Peyer's patch (tissue), 4 donors: ENCODE measurements at regions not wholly inside any gene's neighbourhood (a gene's known extent, or its start where the extent isn't known, plus 50 kb on each side); places are given as distances from the start of the nearest gene placed in this dataset.

Experiments used
- POLR2A ChIP-seq, 2 donors: fragments of 450-650 bp; IDR thresholded peaks; one replicate each; pipeline ENCODE4 v1.5.1; 2017; ENCODE audit warnings: antibody characterized with exemption in 2 of 2, mild to moderate bottlenecking in 2 of 2, moderate library complexity in 2 of 2
- TF ChIP-seq, protein P1 (sequence below), 6 experiments: fragments of 450-650 bp in 4 of 6; fragments of 200-600 bp in 2 of 6; sonication (generic) in 1 of 6; IDR thresholded peaks; one replicate each; pipeline ENCODE4 v1.5.1; 2017 to 2019; ENCODE audit warnings: antibody characterized with exemption in 6 of 6, mild to moderate bottlenecking in 3 of 6, moderate library complexity in 1 of 6

DNA sequence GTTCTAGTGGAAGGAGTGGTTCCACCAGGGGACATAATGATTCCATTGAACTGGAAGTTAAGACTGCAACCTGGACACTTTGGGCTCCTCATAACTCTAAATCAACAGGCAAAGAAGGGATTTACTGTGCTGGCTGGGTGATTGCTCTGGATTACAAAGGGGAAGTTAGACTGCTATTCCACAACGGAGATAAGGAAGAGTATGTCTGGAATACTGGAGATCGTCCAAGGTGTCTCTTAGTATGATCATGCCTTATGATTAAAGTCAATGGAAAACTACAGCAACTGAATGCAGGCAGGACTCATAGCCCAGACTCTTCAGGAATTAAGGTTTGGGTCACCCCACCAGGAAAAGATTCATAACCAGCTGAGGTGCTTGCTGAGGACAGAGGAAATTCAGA is 310.6 kb upstream of the MGMT start:
- TF ChIP-seq, protein P1, sequence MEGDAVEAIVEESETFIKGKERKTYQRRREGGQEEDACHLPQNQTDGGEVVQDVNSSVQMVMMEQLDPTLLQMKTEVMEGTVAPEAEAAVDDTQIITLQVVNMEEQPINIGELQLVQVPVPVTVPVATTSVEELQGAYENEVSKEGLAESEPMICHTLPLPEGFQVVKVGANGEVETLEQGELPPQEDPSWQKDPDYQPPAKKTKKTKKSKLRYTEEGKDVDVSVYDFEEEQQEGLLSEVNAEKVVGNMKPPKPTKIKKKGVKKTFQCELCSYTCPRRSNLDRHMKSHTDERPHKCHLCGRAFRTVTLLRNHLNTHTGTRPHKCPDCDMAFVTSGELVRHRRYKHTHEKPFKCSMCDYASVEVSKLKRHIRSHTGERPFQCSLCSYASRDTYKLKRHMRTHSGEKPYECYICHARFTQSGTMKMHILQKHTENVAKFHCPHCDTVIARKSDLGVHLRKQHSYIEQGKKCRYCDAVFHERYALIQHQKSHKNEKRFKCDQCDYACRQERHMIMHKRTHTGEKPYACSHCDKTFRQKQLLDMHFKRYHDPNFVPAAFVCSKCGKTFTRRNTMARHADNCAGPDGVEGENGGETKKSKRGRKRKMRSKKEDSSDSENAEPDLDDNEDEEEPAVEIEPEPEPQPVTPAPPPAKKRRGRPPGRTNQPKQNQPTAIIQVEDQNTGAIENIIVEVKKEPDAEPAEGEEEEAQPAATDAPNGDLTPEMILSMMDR (IDR thresholded peaks at IDR 0.05) = no peak
- no peak for TF ChIP-seq POLR2A (IDR thresholded peaks at IDR 0.05)
